HEK293 (cell line): ENCODE measurements at regions not wholly inside any gene's neighbourhood (a gene's known extent, or its start where the extent isn't known, plus 50 kb on each side); places are given as distances from the start of the nearest gene placed in this dataset.

ENCODE experiments used
- CTCF ChIA-PET: fragments of 350-600 bp; formaldehyde crosslinking; extraction: SDS; loops from one replicate; lab custom pipeline; 2021; ENCODE audit warnings: antibody characterized with exemption; lab: Yijun Ruan, JAX
- POLR2A ChIA-PET: fragments of 300-600 bp; formaldehyde crosslinking; extraction: SDS; loops from one replicate; lab custom pipeline; 2020; ENCODE audit warnings: antibody characterized with exemption, inconsistent platforms; lab: Yijun Ruan, JAX
- H3K27ac ChIP-seq: fragments of 200-500 bp; sonication (Bioruptor generic); 2 replicates; pipeline ENCODE4 v1.5.1; 2014; ENCODE audit warnings: low read depth, low read length, control low read depth, inconsistent platforms; ENCODE audit errors: extremely low read depth
- H3K36me3 ChIP-seq, 2 experiments: fragments of 200-500 bp in 1 of 2; sonication (Bioruptor generic) in 1 of 2; 1 replicate in 1 of 2; 2 replicates in 1 of 2; pipeline ENCODE4 v1.5.1; 2014 to 2017; ENCODE audit warnings: inconsistent platforms in 2 of 2, low read length in 2 of 2; ENCODE audit not compliant: control insufficient read depth in 2 of 2, insufficient read depth in 1 of 2
- H3K4me1 ChIP-seq: fragments of 200-500 bp; sonication (Bioruptor generic); 2 replicates; pipeline ENCODE4 v1.5.1; 2014; ENCODE audit warnings: mild to moderate bottlenecking, low read length, inconsistent platforms; ENCODE audit not compliant: control insufficient read depth, insufficient read depth
- H3K4me3 ChIP-seq: 2 replicates; pipeline ENCODE4 v1.5.1; 2011; ENCODE audit warnings: low read depth, mild to moderate bottlenecking, control low read depth, low read length, moderate library complexity
- H3K9me3 ChIP-seq: fragments of 200-500 bp; sonication (Bioruptor generic); 2 replicates; pipeline ENCODE4 v1.5.1; 2014; ENCODE audit warnings: low read depth, low read length, inconsistent platforms; ENCODE audit not compliant: control insufficient read depth, insufficient read depth
- KLF8 ChIP-seq: fragments of 450-650 bp; formaldehyde crosslinking; IDR thresholded peaks from 2 replicates; pipeline ENCODE4 v1.5.1; 2016; ENCODE audit warnings: missing biosample characterization, missing genetic modification characterization
- PRDM1 ChIP-seq: fragments of 450-650 bp; formaldehyde crosslinking; IDR thresholded peaks from 2 replicates; pipeline ENCODE4; 2016; ENCODE audit warnings: missing biosample characterization, missing genetic modification characterization
- SP3 ChIP-seq: fragments of 450-650 bp; formaldehyde crosslinking; IDR thresholded peaks from 2 replicates; pipeline ENCODE4 v1.5.1; 2016; ENCODE audit warnings: missing biosample characterization, missing genetic modification characterization
- ZFHX2 ChIP-seq: fragments of 450-650 bp; formaldehyde crosslinking; conservative IDR thresholded peaks from 2 replicates; pipeline ENCODE4 v1.5.1; 2016; ENCODE audit warnings: missing biosample characterization, missing genetic modification characterization
- ZNF169 ChIP-seq: fragments of 450-650 bp; formaldehyde crosslinking; IDR thresholded peaks from 2 replicates; pipeline ENCODE4 v1.5.1; 2016; ENCODE audit warnings: missing biosample characterization, missing genetic modification characterization
- ZNF18 ChIP-seq: fragments of 450-650 bp; formaldehyde crosslinking; IDR thresholded peaks from 2 replicates; pipeline ENCODE4 v1.5.1; 2016; ENCODE audit warnings: missing biosample characterization, missing genetic modification characterization
- ZNF223 ChIP-seq: fragments of 450-650 bp; formaldehyde crosslinking; IDR thresholded peaks from 2 replicates; pipeline ENCODE4 v1.5.1; 2016; ENCODE audit warnings: missing biosample characterization, missing genetic modification characterization
- ZNF362 ChIP-seq: fragments of 450-650 bp; formaldehyde crosslinking; IDR thresholded peaks from 2 replicates; pipeline ENCODE4 v1.5.1; 2016; ENCODE audit warnings: missing biosample characterization, missing genetic modification characterization
- ZNF433 ChIP-seq: fragments of 450-650 bp; formaldehyde crosslinking; IDR thresholded peaks from 2 replicates; pipeline ENCODE4 v1.5.1; 2016; ENCODE audit warnings: missing biosample characterization, missing genetic modification characterization, low read depth
- ZNF488 ChIP-seq: fragments of 450-650 bp; formaldehyde crosslinking; IDR thresholded peaks from 2 replicates; pipeline ENCODE4 v1.5.1; 2016; ENCODE audit warnings: missing biosample characterization, missing genetic modification characterization
- ZNF514 ChIP-seq: fragments of 450-650 bp; formaldehyde crosslinking; IDR thresholded peaks from 2 replicates; pipeline ENCODE4 v1.5.1; 2016; ENCODE audit warnings: missing biosample characterization, missing genetic modification characterization
- ZNF529 ChIP-seq: fragments of 450-650 bp; formaldehyde crosslinking; IDR thresholded peaks from 2 replicates; pipeline ENCODE4 v1.5.1; 2017; ENCODE audit warnings: missing genetic modification characterization, missing biosample characterization; ENCODE audit not compliant: insufficient replicate concordance
- ZNF530 ChIP-seq: fragments of 450-650 bp; formaldehyde crosslinking; IDR thresholded peaks from 2 replicates; pipeline ENCODE4 v1.5.1; 2016; ENCODE audit warnings: low read depth, missing biosample characterization, missing genetic modification characterization
- ZNF544 ChIP-seq: fragments of 450-650 bp; formaldehyde crosslinking; IDR thresholded peaks from 2 replicates; pipeline ENCODE4 v1.5.0; 2017; ENCODE audit warnings: missing biosample characterization, missing genetic modification characterization
- ZNF558 ChIP-seq: fragments of 450-650 bp; formaldehyde crosslinking; IDR thresholded peaks from 2 replicates; pipeline ENCODE4 v1.5.1; 2016; ENCODE audit warnings: missing biosample characterization, missing genetic modification characterization
- ZNF585B ChIP-seq: fragments of 450-650 bp; formaldehyde crosslinking; IDR thresholded peaks from 2 replicates; pipeline ENCODE4 v1.5.1; 2016; ENCODE audit warnings: missing biosample characterization, missing genetic modification characterization
- ZNF645 ChIP-seq: fragments of 450-650 bp; formaldehyde crosslinking; IDR thresholded peaks from 2 replicates; pipeline ENCODE4; 2016; ENCODE audit warnings: missing biosample characterization, missing genetic modification characterization
- ZNF747 ChIP-seq: fragments of 450-650 bp; formaldehyde crosslinking; IDR thresholded peaks from 2 replicates; pipeline ENCODE4 v1.5.1; 2016; ENCODE audit warnings: missing biosample characterization, missing genetic modification characterization
- ZNF791 ChIP-seq: fragments of 450-650 bp; formaldehyde crosslinking; IDR thresholded peaks from 2 replicates; pipeline ENCODE4 v1.5.1; 2016; ENCODE audit warnings: missing biosample characterization, missing genetic modification characterization
- ZXDB ChIP-seq: fragments of 450-650 bp; formaldehyde crosslinking; IDR thresholded peaks from 2 replicates; pipeline ENCODE4 v1.5.1; 2016; ENCODE audit warnings: missing biosample characterization, missing genetic modification characterization
- TF ChIP-seq, protein P1 (sequence below): fragments of 450-650 bp; formaldehyde crosslinking; IDR thresholded peaks from 2 replicates; pipeline ENCODE4 v1.5.1; 2016; ENCODE audit warnings: missing biosample characterization, missing genetic modification characterization
- TF ChIP-seq, protein P2 (sequence below): fragments of 450-650 bp; formaldehyde crosslinking; IDR thresholded peaks from 2 replicates; pipeline ENCODE4 v1.5.1; 2016; ENCODE audit warnings: missing biosample characterization, missing genetic modification characterization

DNA sequence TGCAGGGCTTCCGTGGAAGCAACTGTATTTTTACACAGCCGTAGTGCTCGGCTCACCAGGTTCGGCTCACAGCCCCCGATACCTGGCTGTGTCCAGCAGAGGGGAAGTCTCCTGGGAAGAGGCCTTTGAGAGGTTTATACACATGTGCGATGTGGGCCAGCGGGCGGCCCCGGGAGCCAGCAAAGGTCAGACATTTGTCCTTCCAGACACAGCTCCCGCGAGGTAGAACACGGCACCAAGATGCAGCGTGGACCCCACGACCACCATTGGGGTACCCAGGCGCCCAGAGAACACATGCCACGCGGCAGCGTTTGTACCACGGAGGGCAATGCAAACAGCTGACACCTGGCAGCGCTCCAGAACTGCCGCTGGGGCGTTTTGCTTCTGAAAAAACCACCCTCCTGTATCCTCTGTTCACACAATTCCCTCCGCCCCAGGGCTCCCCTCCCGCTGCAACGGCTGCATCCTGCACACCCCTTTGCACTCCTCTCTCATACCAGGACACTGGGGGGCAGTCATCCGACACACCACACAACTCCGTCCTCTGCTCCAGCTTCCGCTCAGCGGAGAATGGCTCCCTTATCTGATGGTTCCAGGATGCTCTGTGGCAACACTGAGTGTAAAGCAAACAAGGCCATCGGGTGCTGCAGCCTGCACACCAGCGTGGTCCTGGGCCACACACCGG lies 235.3 kb downstream of the SYK start (continued):
- TF ChIP-seq SP3 (tag by site-specific recombination) (no peak), ZNF18 (tag by site-specific recombination) (peak; percentile 79), ZNF585B (tag by site-specific recombination) (no peak)

DNA sequence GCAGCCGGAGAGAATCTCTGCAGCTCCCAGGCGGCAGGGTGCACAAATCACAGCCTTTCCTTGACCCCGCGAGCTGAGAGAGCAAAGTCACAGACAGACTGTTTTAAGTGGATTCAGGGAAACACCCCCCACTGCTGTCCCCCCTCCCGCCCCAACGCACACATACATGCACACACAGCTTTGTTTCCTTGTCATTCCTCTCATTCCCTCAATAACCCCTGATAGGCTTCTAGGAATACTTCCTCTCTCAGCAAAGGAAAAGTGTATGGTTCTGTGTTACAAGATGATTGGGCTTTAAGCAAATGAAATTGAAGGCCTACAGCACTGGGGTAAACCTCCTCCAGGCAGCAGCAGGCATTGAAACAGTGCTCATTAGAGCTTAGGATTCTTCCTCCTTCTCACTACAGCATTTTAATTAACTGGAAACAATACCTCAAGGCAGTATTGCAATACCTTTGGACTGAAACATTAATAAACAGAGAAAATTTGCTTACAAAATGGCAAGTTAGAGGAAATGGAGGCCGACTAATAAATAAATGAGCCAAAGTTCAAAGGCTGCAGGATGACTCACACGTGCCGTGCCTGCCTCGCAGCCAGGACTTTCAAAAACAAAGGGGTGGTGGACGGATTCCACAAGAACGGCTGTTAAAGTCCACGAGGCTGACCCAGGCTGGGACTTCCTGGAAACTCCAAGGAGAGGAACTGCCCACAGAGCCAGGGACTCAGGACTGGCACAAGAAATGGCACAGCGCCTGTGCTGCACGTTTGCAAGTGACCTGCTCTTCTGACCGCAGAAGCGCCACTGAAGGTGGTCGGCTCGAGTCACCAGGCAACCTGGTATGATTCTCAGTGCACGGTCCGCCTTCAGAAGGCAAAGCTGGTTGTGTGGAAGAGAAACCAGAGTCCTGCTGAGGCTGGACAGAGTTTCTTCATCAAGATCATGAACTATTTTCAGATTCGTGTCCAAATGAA lies 236.2 kb downstream of the SYK start:
- Histone ChIP-seq H3K9me3 (no peaks in the 10 kb centered on the region), H3K4me1 (peaks cover 4% of the 10 kb centered on the region; the same call in 1 of the 2 replicates), H3K36me3 (no peaks in the 10 kb centered on the region), H3K27ac (no peak overlapping the region; the same call in 1 of the 2 replicates), H3K4me3 (no peak overlapping the region)
- ChIA-PET CTCF (interaction anchor here (0.6 to 3.0 kb wide), 8 partner anchors 12 to 622 kb away, joined by 3 to 13 read pairs (median 4); no protein-coding TSS in a partner anchor), POLR2A (interaction anchor here (0.8 kb wide), 1 partner anchor 386 kb away, joined by 3 read pairs; the partner anchor contains the start of gene NFIL3)
- TF ChIP-seq KLF8 (tag by site-specific recombination) (no peak), ZNF558 (tag by site-specific recombination) (no peak), ZNF530 (no peak), ZNF433 (no peak), ZXDB (no peak), PRDM1 (tag by site-specific recombination) (no peak), ZFHX2 (tag by site-specific recombination) (no peak), ZNF645 (no peak), ZNF169 (tag by site-specific recombination) (no peak), ZNF514 (tag by site-specific recombination) (no peak), ZNF791 (tag by site-specific recombination) (no peak), ZNF488 (tag by site-specific recombination) (no peak), ZNF747 (tag by site-specific recombination) (no peak), ZNF544 (tag by site-specific recombination) (no peak), ZNF529 (tag by site-specific recombination) (no peak), ZNF223 (tag by site-specific recombination) (no peak), ZNF362 (tag by site-specific recombination) (no peak)
- TF ChIP-seq, protein P1, sequence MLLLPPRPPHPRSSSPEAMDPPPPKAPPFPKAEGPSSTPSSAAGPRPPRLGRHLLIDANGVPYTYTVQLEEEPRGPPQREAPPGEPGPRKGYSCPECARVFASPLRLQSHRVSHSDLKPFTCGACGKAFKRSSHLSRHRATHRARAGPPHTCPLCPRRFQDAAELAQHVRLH (tag by site-specific recombination) = no peak
- TF ChIP-seq, protein P2, sequence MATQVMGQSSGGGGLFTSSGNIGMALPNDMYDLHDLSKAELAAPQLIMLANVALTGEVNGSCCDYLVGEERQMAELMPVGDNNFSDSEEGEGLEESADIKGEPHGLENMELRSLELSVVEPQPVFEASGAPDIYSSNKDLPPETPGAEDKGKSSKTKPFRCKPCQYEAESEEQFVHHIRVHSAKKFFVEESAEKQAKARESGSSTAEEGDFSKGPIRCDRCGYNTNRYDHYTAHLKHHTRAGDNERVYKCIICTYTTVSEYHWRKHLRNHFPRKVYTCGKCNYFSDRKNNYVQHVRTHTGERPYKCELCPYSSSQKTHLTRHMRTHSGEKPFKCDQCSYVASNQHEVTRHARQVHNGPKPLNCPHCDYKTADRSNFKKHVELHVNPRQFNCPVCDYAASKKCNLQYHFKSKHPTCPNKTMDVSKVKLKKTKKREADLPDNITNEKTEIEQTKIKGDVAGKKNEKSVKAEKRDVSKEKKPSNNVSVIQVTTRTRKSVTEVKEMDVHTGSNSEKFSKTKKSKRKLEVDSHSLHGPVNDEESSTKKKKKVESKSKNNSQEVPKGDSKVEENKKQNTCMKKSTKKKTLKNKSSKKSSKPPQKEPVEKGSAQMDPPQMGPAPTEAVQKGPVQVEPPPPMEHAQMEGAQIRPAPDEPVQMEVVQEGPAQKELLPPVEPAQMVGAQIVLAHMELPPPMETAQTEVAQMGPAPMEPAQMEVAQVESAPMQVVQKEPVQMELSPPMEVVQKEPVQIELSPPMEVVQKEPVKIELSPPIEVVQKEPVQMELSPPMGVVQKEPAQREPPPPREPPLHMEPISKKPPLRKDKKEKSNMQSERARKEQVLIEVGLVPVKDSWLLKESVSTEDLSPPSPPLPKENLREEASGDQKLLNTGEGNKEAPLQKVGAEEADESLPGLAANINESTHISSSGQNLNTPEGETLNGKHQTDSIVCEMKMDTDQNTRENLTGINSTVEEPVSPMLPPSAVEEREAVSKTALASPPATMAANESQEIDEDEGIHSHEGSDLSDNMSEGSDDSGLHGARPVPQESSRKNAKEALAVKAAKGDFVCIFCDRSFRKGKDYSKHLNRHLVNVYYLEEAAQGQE (tag by site-specific recombination) = no peak
